Tibial artery (tissue), 4 donors: ENCODE measurements at regions not wholly inside any gene's neighbourhood (a gene's known extent, or its start where the extent isn't known, plus 50 kb on each side); places are given as distances from the start of the nearest gene placed in this dataset.

Experiments used
- DNase-seq, 2 donors: peaks; one replicate each; pipeline ENCODE4 v3.0.0-alpha.2; 2019
- H3K27ac ChIP-seq, 2 donors: fragments of 200-600 bp; sonication (generic) in 1 of 2; 1 replicate in 1 of 2; 2 replicates in 1 of 2; pipeline ENCODE4 v1.5.1; 2018 to 2019; ENCODE audit warnings: mild to moderate bottlenecking in 1 of 2
- H3K27me3 ChIP-seq, 2 donors: fragments of 200-600 bp; sonication (generic) in 1 of 2; one replicate each; pipeline versions ENCODE4 v1.5.1 to v1.6.0; 2016 to 2019
- H3K36me3 ChIP-seq, 3 donors: fragments of 200-600 bp; sonication (generic) in 2 of 3; one replicate each; pipeline ENCODE4 v1.5.1; 2016 to 2019; ENCODE audit warnings: mild to moderate bottlenecking in 2 of 3
- H3K4me1 ChIP-seq, 4 donors: fragments of 200-600 bp; sonication (generic) in 2 of 4; 1 replicate in 3 of 4; 2 replicates in 1 of 4; pipeline ENCODE4 v1.5.1; 2016 to 2019
- H3K4me3 ChIP-seq, 2 donors: fragments of 200-600 bp; sonication (generic) in 1 of 2; 1 replicate in 1 of 2; 2 replicates in 1 of 2; pipeline ENCODE4 v1.5.1; 2018 to 2019; ENCODE audit warnings: mild to moderate bottlenecking in 2 of 2
- H3K9me3 ChIP-seq, 3 donors: fragments of 200-600 bp; sonication (generic) in 1 of 3; one replicate each; pipeline ENCODE4 v1.5.1; 2016 to 2019
- intact Hi-C: fragments of 100-400 bp; cut with DNase I; formaldehyde crosslinking; loops from one replicate; pipeline ENCODE4 v1.15.0; 2023; ENCODE audit warnings: low total_unique reads
- TF ChIP-seq, protein P1 (sequence below), 2 experiments: fragments of 200-600 bp in 1 of 2; fragments of 450-650 bp in 1 of 2; IDR thresholded peaks; one replicate each; pipeline ENCODE4 v1.5.1; 2017 to 2019; ENCODE audit warnings: antibody characterized with exemption in 2 of 2, mild to moderate bottlenecking in 1 of 2, moderate library complexity in 1 of 2

- intact Hi-C loops, result no loop called here
- no peaks in the 10 kb centered on the region for H3K36me3 ChIP-seq
Observed at GRCh38 chr12:13509740-13510139, 313.2 kb downstream of the EMP1 start.

DNA sequence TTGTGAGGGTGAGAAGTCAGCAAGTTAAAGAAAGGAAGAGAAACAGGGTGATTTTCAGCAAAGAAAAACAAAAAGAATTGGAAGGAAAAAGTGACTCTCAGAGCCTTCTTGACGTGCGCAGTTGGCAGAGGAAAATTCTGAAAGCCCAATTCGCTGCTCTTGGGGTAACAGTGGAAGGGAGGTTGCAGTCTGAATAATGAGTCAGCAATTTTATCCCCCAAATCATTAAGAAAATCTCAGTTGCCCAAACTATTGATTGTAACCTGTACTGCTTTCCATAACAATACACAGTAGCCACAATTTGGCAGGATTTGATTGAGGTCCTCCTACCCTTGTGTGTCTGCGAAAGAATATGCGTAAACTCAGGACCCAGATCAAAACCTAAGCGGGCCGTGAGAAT is 309.1 kb downstream of the EMP1 start:
- no peak overlapping the region for H3K4me3 ChIP-seq
- no peak overlapping the region for H3K27ac ChIP-seq
- no peak for DNase-seq
- no peaks in the 10 kb centered on the region for H3K9me3 ChIP-seq
- H3K36me3 ChIP-seq, result no peaks in the 10 kb centered on the region
- peaks cover 0 to 2% of the 10 kb centered on the region in 2 donors for H3K27me3 ChIP-seq
- TF ChIP-seq, protein P1, sequence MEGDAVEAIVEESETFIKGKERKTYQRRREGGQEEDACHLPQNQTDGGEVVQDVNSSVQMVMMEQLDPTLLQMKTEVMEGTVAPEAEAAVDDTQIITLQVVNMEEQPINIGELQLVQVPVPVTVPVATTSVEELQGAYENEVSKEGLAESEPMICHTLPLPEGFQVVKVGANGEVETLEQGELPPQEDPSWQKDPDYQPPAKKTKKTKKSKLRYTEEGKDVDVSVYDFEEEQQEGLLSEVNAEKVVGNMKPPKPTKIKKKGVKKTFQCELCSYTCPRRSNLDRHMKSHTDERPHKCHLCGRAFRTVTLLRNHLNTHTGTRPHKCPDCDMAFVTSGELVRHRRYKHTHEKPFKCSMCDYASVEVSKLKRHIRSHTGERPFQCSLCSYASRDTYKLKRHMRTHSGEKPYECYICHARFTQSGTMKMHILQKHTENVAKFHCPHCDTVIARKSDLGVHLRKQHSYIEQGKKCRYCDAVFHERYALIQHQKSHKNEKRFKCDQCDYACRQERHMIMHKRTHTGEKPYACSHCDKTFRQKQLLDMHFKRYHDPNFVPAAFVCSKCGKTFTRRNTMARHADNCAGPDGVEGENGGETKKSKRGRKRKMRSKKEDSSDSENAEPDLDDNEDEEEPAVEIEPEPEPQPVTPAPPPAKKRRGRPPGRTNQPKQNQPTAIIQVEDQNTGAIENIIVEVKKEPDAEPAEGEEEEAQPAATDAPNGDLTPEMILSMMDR (IDR thresholded peaks at IDR 0.05), result no peak
- intact Hi-C loops, result no loop called here
- H3K4me1 ChIP-seq, result no peaks in the 10 kb centered on the region

More at GRCh38 chr12:13509740-13510139, 313.2 kb downstream of the EMP1 start:
- TF ChIP-seq, protein P1 (IDR thresholded peaks at IDR 0.05), result no peak
- no peak overlapping the region for H3K4me3 ChIP-seq
- no peaks in the 10 kb centered on the region for H3K4me1 ChIP-seq
- H3K27me3 ChIP-seq, result peaks cover 0 to 2% of the 10 kb centered on the region in 2 donors
- H3K27ac ChIP-seq, result no peak overlapping the region
- no peaks in the 10 kb centered on the region for H3K9me3 ChIP-seq
- DNase-seq, result no peak

DNA sequence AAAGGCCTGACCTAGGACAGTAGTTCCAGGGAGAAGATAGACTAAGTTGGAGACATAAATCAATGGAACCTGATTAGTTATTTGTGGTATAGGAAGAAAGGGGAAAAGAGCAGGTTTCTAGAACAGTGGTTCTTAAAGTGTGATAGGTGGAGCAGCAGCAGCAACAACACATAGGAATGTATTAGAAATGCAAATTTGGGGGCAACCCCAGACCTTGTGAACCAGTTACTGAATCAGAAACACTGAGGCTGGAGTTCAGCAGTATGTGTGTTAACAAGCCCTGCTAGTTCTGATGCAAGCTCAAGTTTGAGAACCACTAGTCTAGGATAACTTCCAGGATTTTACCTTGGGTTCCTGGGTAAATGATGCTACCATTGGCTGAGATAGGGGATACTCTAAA is 308.7 kb downstream of the EMP1 start:
- intact Hi-C loops, result no loop called here
- TF ChIP-seq, protein P1 (IDR thresholded peaks at IDR 0.05), result no peak
- H3K27ac ChIP-seq, result no peak overlapping the region

GRCh38 chr12:13504736-13505135 is 308.2 kb downstream of the EMP1 start:
- Histone ChIP-seq H3K9me3 (no peaks in the 10 kb centered on the region), H3K27me3 (peaks cover 0 to 3% of the 10 kb centered on the region in 2 donors), H3K36me3 (no peaks in the 10 kb centered on the region), H3K4me1 (no peaks in the 10 kb centered on the region), H3K4me3 (no peak overlapping the region), H3K27ac (no peak overlapping the region)
- intact Hi-C loops, result no loop called here
- DNase-seq, result no peak
- TF ChIP-seq, protein P1 (IDR thresholded peaks at IDR 0.05), result no peak

More for the DNA sequence above, 308.7 kb downstream of the EMP1 start:
- no peaks in the 10 kb centered on the region for H3K9me3 ChIP-seq
- no peak overlapping the region for H3K4me3 ChIP-seq
- no peaks in the 10 kb centered on the region for H3K4me1 ChIP-seq
- DNase-seq, result no peak
- H3K27me3 ChIP-seq, result peaks cover 0 to 2% of the 10 kb centered on the region in 2 donors
- no peaks in the 10 kb centered on the region for H3K36me3 ChIP-seq

DNA sequence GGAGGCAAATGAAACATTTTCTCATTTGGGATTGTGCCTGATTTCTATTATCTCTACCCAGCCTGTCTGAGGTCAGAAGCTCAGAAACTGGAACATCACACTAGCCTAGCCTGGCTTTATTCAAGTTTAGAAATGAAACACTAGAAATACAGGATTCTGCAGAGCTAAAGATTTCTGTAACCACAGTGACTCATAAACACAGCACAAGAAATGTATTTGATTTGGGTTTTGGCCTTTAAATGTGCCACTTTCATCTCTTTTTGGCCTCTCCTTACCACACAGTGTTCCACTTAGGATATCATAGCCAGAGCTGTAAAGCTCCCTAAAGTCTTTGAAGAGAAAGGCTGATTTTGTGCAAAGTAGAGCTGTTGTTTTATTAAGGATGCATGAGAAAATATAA is 307.5 kb downstream of the EMP1 start:
- Histone ChIP-seq H3K9me3 (no peaks in the 10 kb centered on the region), H3K36me3 (no peaks in the 10 kb centered on the region), H3K4me1 (no peaks in the 10 kb centered on the region), H3K27me3 (peaks cover 0 to 4% of the 10 kb centered on the region in 2 donors), H3K27ac (no peak overlapping the region), H3K4me3 (no peak overlapping the region)
- TF ChIP-seq, protein P1 (IDR thresholded peaks at IDR 0.05), result no peak
- no peak for DNase-seq
- intact Hi-C loops, result no loop called here
